Activated CD4-positive, alpha-beta T cell treated with anti-CD3 and anti-CD28 coated beads, Interleukin-2, amount 50 U/mL, for 4 hours (primary cell): ENCODE measurements at regions not wholly inside any gene's neighbourhood (a gene's known extent, or its start where the extent isn't known, plus 50 kb on each side); places are given as distances from the start of the nearest gene placed in this dataset.

Experiments used
- DNase-seq, 2 experiments: peaks; one replicate each; pipeline ENCODE4 v3.0.0-alpha.2; 2020

GRCh38 chr5:40384782-40385390, 294.8 kb upstream of the PTGER4 start:
- DNase-seq: no peak

GRCh38 chr5:40383749-40384651, 295.7 kb upstream of the PTGER4 start:
- DNase-seq: no peak

- no peak for DNase-seq
These were observed 297.9 kb upstream of the PTGER4 start for GRCh38 chr5:40381676-40382363.

- DNase-seq: no peak
These were observed 298.7 kb upstream of the PTGER4 start for GRCh38 chr5:40381016-40381415.

- no peak for DNase-seq
These were observed 301.1 kb upstream of the PTGER4 start for GRCh38 chr5:40378396-40379177.

GRCh38 chr5:40376566-40376965, 303.1 kb upstream of the PTGER4 start:
- DNase-seq: no peak

GRCh38 chr5:40374853-40375252, 304.9 kb upstream of the PTGER4 start:
- no peak for DNase-seq

GRCh38 chr5:40368200-40368599, 311.5 kb upstream of the PTGER4 start:
- DNase-seq: no peak

- peak in 1 of 2 experiments; percentile 9 for DNase-seq
These were observed 312.5 kb upstream of the PTGER4 start for GRCh38 chr5:40367255-40367654.

GRCh38 chr5:40365342-40366330, 314.1 kb upstream of the PTGER4 start:
- no peak for DNase-seq

- DNase-seq: no peak
These were observed 315.3 kb upstream of the PTGER4 start for GRCh38 chr5:40364441-40364840.

- no peak for DNase-seq
These were observed 318.3 kb upstream of the PTGER4 start for GRCh38 chr5:40361378-40361777.

- DNase-seq: no peak
These were observed 319.0 kb upstream of the PTGER4 start for GRCh38 chr5:40360685-40361084.

- no peak for DNase-seq
These were observed 319.9 kb upstream of the PTGER4 start for GRCh38 chr5:40359832-40360231.

- DNase-seq: no peak
These were observed 320.6 kb upstream of the PTGER4 start for GRCh38 chr5:40359093-40359492.

GRCh38 chr5:40356248-40356647, 323.5 kb upstream of the PTGER4 start:
- DNase-seq: no peak

- no peak for DNase-seq
These were observed 323.9 kb upstream of the PTGER4 start for GRCh38 chr5:40355846-40356245.

GRCh38 chr5:40355181-40355580, 324.5 kb upstream of the PTGER4 start:
- DNase-seq: no peak

GRCh38 chr5:40354171-40354570, 325.5 kb upstream of the PTGER4 start:
- DNase-seq: no peak

- DNase-seq: no peak
These were observed 326.3 kb upstream of the PTGER4 start for GRCh38 chr5:40353442-40353841.

GRCh38 chr5:40347981-40348725, 331.6 kb upstream of the PTGER4 start:
- DNase-seq: no peak
